ENCODE measurements at regions not wholly inside any gene's neighbourhood (a gene's known extent, or its start where the extent isn't known, plus 50 kb on each side); places are given as distances from the start of the nearest gene placed in this dataset.

DNA sequence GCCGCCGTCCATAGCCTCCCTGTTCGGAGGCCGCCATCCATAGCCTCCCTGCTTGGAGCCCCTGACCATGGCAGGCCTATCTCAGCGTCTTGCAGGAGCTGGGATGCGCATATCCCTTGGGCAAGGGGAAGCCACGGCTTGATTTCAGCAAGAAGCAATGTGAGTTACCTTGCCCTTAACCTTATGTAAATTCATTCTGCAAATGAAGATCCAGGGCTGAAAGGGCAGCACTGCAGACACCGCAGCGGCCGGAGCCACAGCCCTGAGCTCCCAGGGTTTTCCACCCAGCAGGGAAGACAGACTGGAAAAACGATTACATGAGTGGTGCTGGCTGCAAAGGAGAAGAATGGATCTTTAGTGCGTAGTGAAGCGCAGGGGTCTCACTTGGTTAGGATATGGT, 95.8 kb downstream of the SEC61G start:
- Histone ChIP-seq H3K4me1 (replicated peaks in 1 of 2; ENCODE audit: control insufficient read depth in 2 of 2, insufficient read depth in 2 of 2, low read length in 2 of 2) (peaks cover 0 to 8% of the 10 kb centered on the region in 2 experiments; a peak in 2 of 5 replicates), H3K4me2 (ENCODE audit: insufficient read depth, low read length) (no peak overlapping the region), H3K36me3 (ENCODE audit: control insufficient read depth, insufficient read depth, low read length) (no peaks in the 10 kb centered on the region), H2AFZ (ENCODE audit: low read depth, low read length) (no peak overlapping the region), H3K9ac (ENCODE audit: insufficient read depth in 1 of 2, low read depth in 2 of 2, low read length in 2 of 2) (no peak overlapping the region), H3K27ac (ENCODE audit: extremely low read depth, low read depth, low read length) (no peak overlapping the region), H3K9me1 (ENCODE audit: control insufficient read depth, insufficient read depth, low read length) (no peaks in the 10 kb centered on the region), H3K4me3 (no peak overlapping the region), H3K9me3 (replicated peaks; ENCODE audit: control insufficient read depth, insufficient read depth, low read depth, low read length) (no peaks in the 10 kb centered on the region), H3K27me3 (ENCODE audit: control insufficient read depth in 2 of 2, insufficient read depth in 2 of 2, low read length in 2 of 2) (peaks cover 0 to 16% of the 10 kb centered on the region in 2 experiments; a peak in 3 of 5 replicates), H4K20me1 (replicated peaks; ENCODE audit: control insufficient read depth, insufficient read depth, low read length) (no peaks in the 10 kb centered on the region), H3K79me2 (ENCODE audit: control insufficient read depth, insufficient read depth, low read length) (no peaks in the 10 kb centered on the region)
- no peak for FAIRE-seq
- WGBS (ENCODE audit: insufficient coverage, low coverage, missing lambda C conversion rate), result under 1% methylated on average over 13 of the region's 13 CpGs
- intact Hi-C loops (cut with micrococcal nuclease), result no loop called here
- ATAC-seq, result no peak
- CTCF ChIA-PET (ENCODE audit: low intra/inter-chr PET ratio), result no interaction called here
- no TSS peak for BruUV-seq (replicated peaks)
- in situ Hi-C loops (cut with MboI), result no loop called here
- POLR2A ChIA-PET, result no interaction called here
- DNase-seq (ENCODE audit: extremely low read depth in 1 of 4, low spot score in 3 of 4), result no peak
- TF ChIP-seq ZFP30 (CRISPR knock-in tag; IDR thresholded peaks at IDR 0.05; ENCODE audit: borderline replicate concordance), result no peak
- TF ChIP-seq, protein P1, sequence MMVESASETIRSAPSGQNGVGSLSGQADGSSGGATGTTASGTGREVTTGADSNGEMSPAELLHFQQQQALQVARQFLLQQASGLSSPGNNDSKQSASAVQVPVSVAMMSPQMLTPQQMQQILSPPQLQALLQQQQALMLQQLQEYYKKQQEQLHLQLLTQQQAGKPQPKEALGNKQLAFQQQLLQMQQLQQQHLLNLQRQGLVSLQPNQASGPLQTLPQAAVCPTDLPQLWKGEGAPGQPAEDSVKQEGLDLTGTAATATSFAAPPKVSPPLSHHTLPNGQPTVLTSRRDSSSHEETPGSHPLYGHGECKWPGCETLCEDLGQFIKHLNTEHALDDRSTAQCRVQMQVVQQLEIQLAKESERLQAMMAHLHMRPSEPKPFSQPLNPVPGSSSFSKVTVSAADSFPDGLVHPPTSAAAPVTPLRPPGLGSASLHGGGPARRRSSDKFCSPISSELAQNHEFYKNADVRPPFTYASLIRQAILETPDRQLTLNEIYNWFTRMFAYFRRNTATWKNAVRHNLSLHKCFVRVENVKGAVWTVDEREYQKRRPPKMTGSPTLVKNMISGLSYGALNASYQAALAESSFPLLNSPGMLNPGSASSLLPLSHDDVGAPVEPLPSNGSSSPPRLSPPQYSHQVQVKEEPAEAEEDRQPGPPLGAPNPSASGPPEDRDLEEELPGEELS (CRISPR knock-in tag; IDR thresholded peaks at IDR 0.05; ENCODE audit: borderline replicate concordance), result no peak

DNA sequence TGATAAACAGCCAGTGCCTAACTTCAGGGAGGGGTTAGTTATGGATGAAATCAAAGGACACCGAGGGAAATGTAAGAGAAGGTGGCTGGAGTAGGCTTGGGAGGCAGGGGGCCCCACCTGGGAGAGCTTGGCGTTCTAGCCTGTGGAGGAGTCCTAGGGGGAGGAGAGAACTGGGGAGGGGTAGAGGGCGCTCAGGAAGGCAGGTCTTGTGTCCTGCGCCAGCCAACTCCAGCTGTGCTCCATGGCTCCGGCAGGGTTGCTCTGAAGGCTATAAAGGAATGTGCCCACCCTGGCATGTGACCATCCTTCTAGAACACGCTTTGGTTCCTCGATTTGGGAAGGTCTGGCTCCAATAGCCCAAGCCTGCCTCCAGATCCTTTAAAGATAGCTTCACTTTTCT, 96.3 kb downstream of the SEC61G start:
- H3K27me3 ChIP-seq (ENCODE audit: control insufficient read depth in 2 of 2, insufficient read depth in 2 of 2, low read length in 2 of 2), result peaks cover 0 to 16% of the 10 kb centered on the region in 2 experiments; a peak in 3 of 5 replicates
- in situ Hi-C loops (cut with MboI) (no loop called here), intact Hi-C loops (cut with micrococcal nuclease) (no loop called here)
- TF ChIP-seq RBM39 (optimal IDR thresholded peaks at IDR 0.05; ENCODE audit: low read depth, low read length) (no peak), HCFC1 (IDR thresholded peaks at IDR 0.05; ENCODE audit: low read depth, low read length) (no peak), HNRNPK (IDR thresholded peaks at IDR 0.05; ENCODE audit: low read depth, low read length, poor library complexity, severe bottlenecking) (no peak)
- TF ChIP-seq, protein P2, sequence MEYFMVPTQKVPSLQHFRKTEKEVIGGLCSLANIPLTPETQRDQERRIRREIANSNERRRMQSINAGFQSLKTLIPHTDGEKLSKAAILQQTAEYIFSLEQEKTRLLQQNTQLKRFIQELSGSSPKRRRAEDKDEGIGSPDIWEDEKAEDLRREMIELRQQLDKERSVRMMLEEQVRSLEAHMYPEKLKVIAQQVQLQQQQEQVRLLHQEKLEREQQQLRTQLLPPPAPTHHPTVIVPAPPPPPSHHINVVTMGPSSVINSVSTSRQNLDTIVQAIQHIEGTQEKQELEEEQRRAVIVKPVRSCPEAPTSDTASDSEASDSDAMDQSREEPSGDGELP (CRISPR knock-in tag; IDR thresholded peaks at IDR 0.05; ENCODE audit: borderline replicate concordance), result no peak
- no peak overlapping the region for H3K4me3 ChIP-seq
- 0% methylated on average over 7 of the region's 7 CpGs for WGBS (ENCODE audit: insufficient coverage, low coverage, missing lambda C conversion rate)
- no peak overlapping the region for H2AFZ ChIP-seq (ENCODE audit: low read depth, low read length)
- FAIRE-seq, result no peak
- ATAC-seq, result no peak
- H3K9me1 ChIP-seq (ENCODE audit: control insufficient read depth, insufficient read depth, low read length), result no peaks in the 10 kb centered on the region
- no peak overlapping the region for H3K9ac ChIP-seq (ENCODE audit: insufficient read depth in 1 of 2, low read depth in 2 of 2, low read length in 2 of 2)
- DNase-seq (ENCODE audit: extremely low read depth in 1 of 4, low spot score in 3 of 4), result no peak
- peaks cover 0 to 8% of the 10 kb centered on the region in 2 experiments; a peak in 2 of 5 replicates for H3K4me1 ChIP-seq (replicated peaks in 1 of 2; ENCODE audit: control insufficient read depth in 2 of 2, insufficient read depth in 2 of 2, low read length in 2 of 2)
- H3K79me2 ChIP-seq (ENCODE audit: control insufficient read depth, insufficient read depth, low read length), result no peaks in the 10 kb centered on the region
- H3K27ac ChIP-seq (ENCODE audit: extremely low read depth, low read depth, low read length), result no peak overlapping the region
- POLR2A ChIA-PET, result no interaction called here
- H4K20me1 ChIP-seq (replicated peaks; ENCODE audit: control insufficient read depth, insufficient read depth, low read length), result no peaks in the 10 kb centered on the region
- BruUV-seq (replicated peaks), result no TSS peak
- CTCF ChIA-PET (ENCODE audit: low intra/inter-chr PET ratio), result no interaction called here
- H3K36me3 ChIP-seq (ENCODE audit: control insufficient read depth, insufficient read depth, low read length), result no peaks in the 10 kb centered on the region
- H3K9me3 ChIP-seq (replicated peaks; ENCODE audit: control insufficient read depth, insufficient read depth, low read depth, low read length), result no peaks in the 10 kb centered on the region
- no peak overlapping the region for H3K4me2 ChIP-seq (ENCODE audit: insufficient read depth, low read length)

All from K562 (cell line).